ENCODE measurements at regions not wholly inside any gene's neighbourhood (a gene's known extent, or its start where the extent isn't known, plus 50 kb on each side); places are given as distances from the start of the nearest gene placed in this dataset.

GRCh38 chr2:126824663-126825062 is 74.0 kb upstream of the TEX51 start:
- DNase-seq (ENCODE audit: low spot score): no peak
- Mint-ChIP-seq H3K9me3 (ENCODE audit: low read depth) (no peaks in the 10 kb centered on the region), H3K27ac (ENCODE audit: unreplicated experiment) (no peak overlapping the region), H3K4me1 (ENCODE audit: low read depth) (no peaks in the 10 kb centered on the region), H3K27me3 (ENCODE audit: low read depth) (peaks cover 9% of the 10 kb centered on the region), H3K36me3 (ENCODE audit: low read depth) (no peaks in the 10 kb centered on the region), H3K4me3 (ENCODE audit: unreplicated experiment) (no peak overlapping the region)
- no peak for TF ChIP-seq CTCF (IDR thresholded peaks at IDR 0.05)

- Mint-ChIP-seq H3K36me3 (ENCODE audit: low read depth) (no peaks in the 10 kb centered on the region), H3K9me3 (ENCODE audit: low read depth) (no peaks in the 10 kb centered on the region), H3K27me3 (ENCODE audit: low read depth) (peaks cover 10% of the 10 kb centered on the region), H3K27ac (ENCODE audit: unreplicated experiment) (no peak overlapping the region), H3K4me1 (ENCODE audit: low read depth) (no peaks in the 10 kb centered on the region), H3K4me3 (ENCODE audit: unreplicated experiment) (no peak overlapping the region)
- no peak for DNase-seq (ENCODE audit: low spot score)
- TF ChIP-seq CTCF (IDR thresholded peaks at IDR 0.05): no peak
Measured at GRCh38 chr2:126825316-126825715, 73.4 kb upstream of the TEX51 start.

- Mint-ChIP-seq H3K36me3 (ENCODE audit: low read depth) (no peaks in the 10 kb centered on the region), H3K9me3 (ENCODE audit: low read depth) (no peaks in the 10 kb centered on the region), H3K27ac (ENCODE audit: unreplicated experiment) (no peak overlapping the region), H3K4me3 (ENCODE audit: unreplicated experiment) (no peak overlapping the region), H3K4me1 (ENCODE audit: low read depth) (no peaks in the 10 kb centered on the region), H3K27me3 (ENCODE audit: low read depth) (peaks cover 4% of the 10 kb centered on the region)
- no peak for TF ChIP-seq CTCF (IDR thresholded peaks at IDR 0.05)
- no peak for DNase-seq (ENCODE audit: low spot score)
Measured at GRCh38 chr2:126826491-126826890, 72.2 kb upstream of the TEX51 start.

- no peaks in the 10 kb centered on the region for H3K9me3 Mint-ChIP-seq (ENCODE audit: low read depth)
- DNase-seq (ENCODE audit: low spot score): no peak
- H3K27me3 Mint-ChIP-seq (ENCODE audit: low read depth): peaks cover 4% of the 10 kb centered on the region
- no peak overlapping the region for H3K4me3 Mint-ChIP-seq (ENCODE audit: unreplicated experiment)
- H3K27ac Mint-ChIP-seq (ENCODE audit: unreplicated experiment): no peak overlapping the region
- no peak for TF ChIP-seq CTCF (IDR thresholded peaks at IDR 0.05)
- H3K36me3 Mint-ChIP-seq (ENCODE audit: low read depth): no peaks in the 10 kb centered on the region
- H3K4me1 Mint-ChIP-seq (ENCODE audit: low read depth): no peaks in the 10 kb centered on the region
Measured at GRCh38 chr2:126827371-126827770, 71.3 kb upstream of the TEX51 start.

GRCh38 chr2:126828051-126828450 is 70.6 kb upstream of the TEX51 start:
- H3K4me3 Mint-ChIP-seq (ENCODE audit: unreplicated experiment): no peak overlapping the region
- TF ChIP-seq CTCF (IDR thresholded peaks at IDR 0.05): no peak

More at GRCh38 chr2:126828051-126828450, 70.6 kb upstream of the TEX51 start:
- no peak overlapping the region for H3K27ac Mint-ChIP-seq (ENCODE audit: unreplicated experiment)
- H3K27me3 Mint-ChIP-seq (ENCODE audit: low read depth): peaks cover 4% of the 10 kb centered on the region
- DNase-seq (ENCODE audit: low spot score): no peak
- H3K4me1 Mint-ChIP-seq (ENCODE audit: low read depth): no peaks in the 10 kb centered on the region
- H3K9me3 Mint-ChIP-seq (ENCODE audit: low read depth): no peaks in the 10 kb centered on the region
- H3K36me3 Mint-ChIP-seq (ENCODE audit: low read depth): no peaks in the 10 kb centered on the region
